GM19463 (cell line): ENCODE measurements at regions not wholly inside any gene's neighbourhood (a gene's known extent, or its start where the extent isn't known, plus 50 kb on each side); places are given as distances from the start of the nearest gene placed in this dataset.
"Not testable (repeated sequence)": the region's sequence is repeated elsewhere in the genome, so short reads cannot be mapped to it uniquely, and the experiment has no call there.

Experiments used
- ATAC-seq: cut with Tn5 transposase; IDR thresholded peaks from one replicate; pipeline ENCODE4 v1.9.1; 2021; ENCODE audit warnings: mild to moderate bottlenecking, moderate library complexity; ENCODE audit not compliant: unreplicated experiment

DNA sequence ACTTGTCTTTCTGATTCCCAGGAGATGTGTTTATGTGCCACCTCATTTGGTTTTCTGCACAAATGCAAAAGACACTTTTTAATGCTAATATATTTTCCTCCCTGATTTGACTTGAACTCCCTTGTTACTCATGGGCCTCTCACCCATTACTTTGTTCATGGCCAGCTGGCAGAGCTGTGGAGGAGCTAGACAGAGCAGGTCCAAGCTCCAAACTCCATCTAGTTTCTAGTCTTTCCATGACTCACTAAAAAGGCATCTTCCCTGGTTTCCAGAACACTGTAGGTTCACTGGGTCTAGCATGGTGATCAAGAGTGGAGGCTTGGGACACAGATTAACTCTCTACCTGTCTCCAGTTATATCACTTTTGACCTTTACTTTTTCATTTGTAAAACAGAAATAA lies 161.0 kb upstream of the SLC28A3 start:
- no peak for ATAC-seq

DNA sequence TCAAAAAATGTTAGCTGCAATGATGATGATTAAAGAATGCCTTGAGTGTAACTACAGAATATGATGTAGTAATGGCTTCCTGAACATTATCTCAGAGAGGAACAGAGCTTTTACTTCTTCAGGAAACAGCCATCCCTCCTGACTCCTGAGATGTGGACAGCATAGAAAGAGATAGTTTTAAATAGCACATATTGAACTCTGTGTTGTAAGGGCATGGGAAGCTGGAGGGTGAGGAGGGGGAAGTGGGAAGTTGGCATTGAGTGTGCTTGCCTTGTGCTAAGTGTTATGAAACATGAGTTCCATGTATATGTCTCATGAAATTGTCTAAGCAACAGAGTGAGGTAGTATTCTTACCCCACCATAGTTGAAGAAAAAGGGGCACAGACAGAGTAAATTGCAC lies 161.5 kb upstream of the SLC28A3 start:
- no peak for ATAC-seq

DNA sequence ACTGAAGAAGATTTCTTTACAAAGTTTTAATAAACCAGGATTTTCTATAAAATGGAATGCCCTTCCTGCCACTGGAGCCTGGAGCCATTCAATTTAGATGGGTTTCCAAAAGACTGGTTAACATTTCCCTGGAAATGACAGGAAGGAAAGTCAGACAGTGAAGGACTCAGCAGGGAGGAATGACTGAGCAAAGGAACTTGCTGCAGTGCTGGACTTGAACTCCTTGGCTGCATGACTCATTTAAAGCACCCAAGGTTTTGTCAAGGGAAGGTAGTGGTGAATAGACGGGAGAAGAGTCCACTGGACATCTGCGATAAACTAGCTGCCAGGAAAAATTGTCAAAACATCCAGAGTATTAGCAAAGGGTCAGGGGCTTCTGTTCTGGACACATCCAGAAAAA lies 163.8 kb upstream of the SLC28A3 start:
- no peak for ATAC-seq

DNA sequence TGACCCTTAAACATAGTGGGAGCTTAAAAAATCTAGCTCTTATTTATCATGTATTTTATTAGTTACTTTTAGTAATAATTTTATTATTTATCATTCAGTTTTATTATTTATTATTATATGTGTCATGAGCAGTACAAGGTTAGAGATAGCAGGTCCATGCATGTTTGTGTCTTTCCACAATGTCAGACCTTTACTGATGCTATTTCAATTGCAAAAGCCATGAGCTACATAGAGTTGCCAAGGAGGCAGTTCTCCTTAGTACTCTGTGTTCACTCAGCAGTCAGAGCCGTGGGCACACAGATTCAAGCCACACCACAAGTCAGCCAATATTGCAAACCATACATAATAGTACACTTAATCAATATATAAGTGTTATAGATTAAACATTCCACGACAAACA lies 157.9 kb upstream of the NTRK2 start:
- no peak for ATAC-seq

DNA sequence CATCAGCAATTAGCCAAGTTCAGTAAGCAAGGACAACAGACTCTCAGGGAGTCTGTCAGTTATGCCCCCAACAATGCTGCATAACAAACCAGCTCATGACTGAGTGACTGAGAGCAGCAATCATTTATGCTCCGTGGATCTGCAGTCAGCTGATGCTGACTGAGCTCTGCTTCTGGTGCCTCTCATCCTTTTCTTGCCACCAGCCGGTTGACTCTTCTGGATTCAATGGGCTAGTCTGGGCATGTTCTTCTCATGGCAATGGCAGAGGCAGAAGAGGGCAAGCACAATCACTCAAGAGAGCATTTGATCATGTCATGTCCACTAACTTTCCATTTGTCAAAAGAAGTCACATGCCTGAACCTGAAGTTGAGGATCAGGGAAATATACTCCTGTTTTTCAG lies 157.0 kb upstream of the NTRK2 start:
- no peak for ATAC-seq

DNA sequence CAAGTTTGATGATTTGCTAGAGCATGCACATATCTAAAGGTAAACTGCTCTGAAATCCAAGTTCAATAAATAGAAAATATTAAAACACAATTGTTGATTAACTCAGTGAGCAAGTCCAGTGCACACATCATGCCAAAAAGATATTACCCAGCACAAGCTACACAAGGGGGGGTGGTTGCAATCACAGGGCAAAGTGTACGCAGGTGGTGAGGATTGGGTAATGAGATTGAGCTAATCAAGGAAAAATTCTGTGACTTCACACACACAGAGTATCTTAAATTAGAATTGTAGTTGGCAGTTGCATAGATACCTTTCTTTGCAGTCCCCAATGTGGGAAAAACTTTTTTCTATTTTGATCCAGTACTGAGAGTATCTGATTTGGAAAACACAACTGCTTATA lies 156.1 kb upstream of the NTRK2 start:
- no peak for ATAC-seq

DNA sequence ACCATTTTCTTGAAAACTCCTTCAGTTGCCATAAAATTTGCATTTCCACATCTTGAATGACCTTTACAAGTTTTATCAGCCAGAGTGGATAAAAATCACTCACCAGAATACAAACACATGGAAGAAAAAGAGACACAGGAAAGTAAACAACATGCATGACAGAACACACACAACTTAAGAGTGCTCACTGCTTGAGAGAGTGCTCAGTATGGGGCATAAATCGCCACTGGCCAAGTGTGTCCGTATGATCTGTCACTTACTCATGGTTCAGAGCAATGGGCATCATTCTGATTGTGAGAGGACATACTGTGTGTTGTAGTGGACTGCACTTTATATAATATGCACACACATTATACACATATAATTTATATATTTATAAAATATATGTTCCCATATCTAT lies 155.6 kb upstream of the NTRK2 start:
- no peak for ATAC-seq

DNA sequence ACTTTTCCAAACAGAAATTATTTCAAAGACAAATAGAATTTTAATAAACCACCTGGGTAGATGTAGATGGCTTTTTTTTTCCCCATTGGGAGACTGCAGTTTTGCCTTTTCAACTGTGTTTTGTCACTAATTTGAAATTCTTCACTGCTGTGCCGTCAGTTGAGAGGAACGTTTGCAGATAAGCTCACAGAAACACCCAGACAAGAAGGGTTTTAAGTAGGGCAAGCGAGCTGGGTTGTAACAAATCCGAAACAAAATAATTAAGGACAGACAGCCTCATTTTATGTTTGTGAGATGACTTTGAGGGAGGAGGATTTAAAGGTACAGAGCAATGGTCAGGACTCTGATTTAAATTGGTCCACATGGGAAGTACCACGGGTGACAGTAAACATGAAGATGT lies 155.1 kb upstream of the NTRK2 start:
- no peak for ATAC-seq

DNA sequence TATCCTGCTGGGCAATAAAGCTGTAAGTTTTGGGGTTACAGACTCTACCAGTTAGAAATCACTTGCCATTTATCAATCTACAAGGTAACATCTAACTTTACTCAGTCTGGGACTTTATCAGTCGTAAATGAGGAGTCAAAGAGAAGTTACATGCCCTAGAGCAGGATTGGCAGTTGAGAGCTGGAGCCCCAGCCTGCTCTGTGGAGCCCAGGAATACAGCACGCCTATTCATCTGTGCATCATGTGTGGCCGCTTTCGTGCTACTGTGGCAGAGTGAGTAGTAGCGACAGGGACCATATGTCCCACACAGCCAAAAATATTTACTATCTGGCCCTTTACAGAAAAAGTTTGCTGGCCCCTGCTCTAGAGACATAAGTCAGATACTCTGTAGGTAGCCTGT lies 152.5 kb upstream of the NTRK2 start:
- ATAC-seq = no peak

DNA sequence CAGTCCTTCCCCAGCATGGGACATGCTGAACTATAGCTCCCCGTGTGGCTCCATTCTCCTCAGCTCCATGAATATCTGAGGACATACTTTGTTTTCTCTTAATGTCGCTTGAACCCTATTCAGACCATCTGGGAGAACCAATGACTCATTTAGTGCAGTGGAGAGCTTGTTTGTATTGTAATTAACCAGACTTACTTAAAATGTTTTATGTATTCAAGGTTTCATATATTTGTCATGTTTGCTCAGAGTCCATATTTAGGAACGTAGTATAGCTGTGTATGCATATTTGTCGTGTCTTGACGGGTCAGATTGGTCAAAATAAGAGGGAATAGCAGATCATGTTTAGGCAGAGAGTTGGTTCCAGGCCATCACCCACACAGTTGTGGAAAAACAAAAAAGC lies 150.1 kb upstream of the NTRK2 start:
- no peak for ATAC-seq

DNA sequence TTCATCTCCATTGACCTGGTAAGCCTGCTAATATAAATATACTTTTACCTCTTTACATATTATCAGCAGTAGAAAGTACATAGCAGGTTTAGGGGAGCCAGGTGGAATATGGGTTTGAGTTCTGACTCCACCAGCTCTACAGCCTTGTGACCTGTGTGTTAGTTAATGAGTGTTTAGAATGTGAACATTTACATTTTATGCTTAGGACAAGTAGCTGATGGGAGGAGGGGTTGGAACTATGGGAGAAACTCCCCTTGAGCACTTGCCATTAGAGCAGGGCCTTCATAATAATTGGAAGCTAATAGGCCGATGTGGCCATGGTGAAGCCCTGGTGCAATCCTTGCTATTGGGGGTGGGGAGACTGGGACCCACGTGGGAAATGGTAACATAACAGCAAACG lies 148.3 kb upstream of the NTRK2 start:
- ATAC-seq = no peak

DNA sequence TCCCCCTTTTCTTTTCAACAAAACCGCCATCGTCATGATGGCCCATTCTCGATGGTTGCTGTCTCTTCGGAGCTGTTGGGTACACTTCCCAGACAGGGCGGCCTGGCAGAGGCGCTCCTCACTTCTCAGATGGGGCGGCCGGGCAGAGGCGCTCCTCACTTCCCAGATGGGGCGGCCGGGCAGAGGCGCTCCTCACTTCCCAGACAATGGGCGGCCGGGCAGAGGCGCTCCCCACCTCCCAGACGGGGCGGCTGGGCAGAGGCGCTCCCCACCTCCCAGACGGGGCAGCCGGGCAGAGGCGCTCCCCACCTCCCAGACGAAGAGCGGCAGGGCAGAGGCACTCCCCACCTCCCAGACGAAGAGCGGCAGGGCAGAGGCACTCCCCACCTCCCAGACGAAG lies 143.3 kb upstream of the NTRK2 start:
- ATAC-seq = not testable (repeated sequence)

DNA sequence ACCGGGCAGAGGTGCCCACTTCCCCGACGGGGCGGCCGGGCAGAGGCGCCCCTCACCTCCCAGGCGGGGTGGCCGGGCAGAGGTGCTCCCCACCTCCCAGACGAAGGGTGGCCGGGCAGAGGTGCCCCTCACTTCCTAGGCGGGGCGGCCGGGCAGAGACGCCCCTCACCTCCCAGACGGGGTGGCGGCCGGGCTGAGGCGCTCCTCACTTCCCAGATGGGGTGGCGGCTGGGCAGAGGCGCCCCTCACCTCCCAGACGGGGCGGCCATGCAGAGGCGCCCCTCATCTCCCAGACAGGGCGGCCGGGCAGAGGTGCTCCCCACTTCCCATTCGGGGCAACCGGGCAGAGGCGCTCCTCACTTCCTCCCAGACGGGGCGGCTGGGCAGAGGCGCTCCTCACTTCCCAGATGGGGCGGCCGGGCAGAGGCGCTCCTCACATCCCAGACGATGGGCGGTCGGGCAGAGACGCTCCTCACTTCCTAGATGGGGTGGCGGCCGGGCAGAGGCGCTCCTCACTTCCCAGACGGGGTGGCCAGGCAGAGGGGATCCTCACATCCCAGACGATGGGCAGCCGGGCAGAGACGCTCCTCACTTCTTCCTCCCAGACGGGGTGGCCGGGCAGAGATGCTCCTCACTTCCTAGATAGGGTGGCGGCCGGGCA lies 142.3 kb upstream of the NTRK2 start:
- not testable (repeated sequence) for ATAC-seq

DNA sequence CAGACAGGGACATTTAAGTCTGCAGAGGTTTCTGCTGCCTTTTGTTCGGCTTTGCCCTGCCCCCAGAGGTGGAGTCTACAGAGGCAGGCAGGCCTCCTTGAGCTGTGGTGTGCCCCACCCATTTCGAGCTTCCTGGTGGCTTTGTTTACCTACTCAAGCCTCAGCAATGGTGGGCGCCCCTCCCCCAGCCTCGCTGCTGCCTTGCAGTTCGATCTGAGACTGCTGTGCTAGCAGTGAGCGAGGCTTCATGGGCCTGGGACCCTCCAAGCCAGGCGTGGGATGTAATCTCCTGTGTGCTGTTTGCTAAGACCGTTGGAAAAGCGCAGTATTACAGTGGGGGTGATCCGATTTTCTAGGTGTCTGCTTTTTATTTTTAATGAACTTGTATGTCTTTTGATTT lies 133.6 kb upstream of the NTRK2 start:
- not testable (repeated sequence) for ATAC-seq

DNA sequence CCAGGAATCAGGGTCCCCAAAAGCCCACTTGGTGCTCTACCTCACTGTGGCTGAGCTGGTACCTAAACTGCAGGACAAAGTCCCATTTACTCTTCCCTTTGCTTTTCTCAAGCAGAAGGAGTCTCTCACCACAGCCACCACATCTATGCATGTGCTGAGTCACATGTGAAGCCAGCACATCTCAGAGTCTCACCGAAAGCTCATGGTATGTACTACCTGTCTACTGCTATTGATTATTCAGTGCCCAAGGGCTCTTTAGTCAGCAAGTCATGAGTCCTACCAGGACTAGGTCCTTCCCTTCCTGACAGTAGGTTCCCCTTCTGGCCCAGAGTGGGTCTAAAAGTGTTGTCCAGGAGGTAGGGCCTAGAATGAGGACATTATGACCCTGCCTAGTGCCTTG lies 130.7 kb upstream of the NTRK2 start:
- ATAC-seq = no peak

DNA sequence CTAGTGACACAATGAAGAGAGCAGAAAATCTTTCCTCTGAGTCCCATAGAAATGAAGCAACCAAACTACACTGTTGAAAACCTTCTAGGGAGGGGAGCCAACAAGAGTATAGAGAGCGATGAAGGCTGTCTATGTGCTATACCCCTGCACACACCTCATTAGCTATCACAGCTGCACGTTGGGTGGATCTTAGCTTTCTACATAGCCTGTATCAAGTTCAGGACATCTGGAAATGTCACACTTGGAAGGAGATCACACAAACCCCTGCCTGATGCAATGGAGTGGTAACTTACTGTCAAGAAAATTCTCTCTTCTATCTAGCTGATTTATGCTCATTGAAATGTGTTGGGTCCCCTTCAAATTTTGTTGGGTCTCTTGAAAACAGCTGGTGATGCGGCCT lies 127.0 kb upstream of the NTRK2 start:
- ATAC-seq = no peak

DNA sequence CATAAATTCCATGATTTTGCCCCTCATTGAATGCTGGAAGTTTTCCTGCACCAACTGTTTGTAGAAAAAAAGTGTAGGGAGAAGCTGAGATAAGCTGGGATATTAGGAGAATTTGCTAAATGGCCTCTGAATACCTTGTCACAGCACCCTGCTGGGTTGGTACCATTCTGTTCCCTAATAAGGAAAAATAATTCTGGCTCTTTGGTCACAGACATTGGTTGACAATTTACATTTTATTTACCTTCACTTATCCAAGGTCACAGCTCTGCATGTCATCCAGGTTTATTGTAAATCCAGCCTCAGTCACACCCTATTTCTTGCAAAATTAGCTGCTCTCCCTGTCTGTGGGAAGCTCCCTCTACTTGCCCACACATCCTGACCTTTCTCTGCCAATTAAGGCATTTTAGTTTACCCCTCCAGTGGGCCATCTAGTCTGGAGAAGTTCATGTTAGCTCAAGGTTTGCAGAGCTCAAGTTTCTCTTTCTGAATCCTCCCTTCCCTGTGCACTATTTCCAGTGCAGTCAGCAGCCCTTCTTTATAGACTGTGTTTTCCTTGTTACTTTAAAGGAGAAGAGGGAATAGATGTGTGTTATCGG lies 115.4 kb upstream of the NTRK2 start:
- no peak for ATAC-seq

DNA sequence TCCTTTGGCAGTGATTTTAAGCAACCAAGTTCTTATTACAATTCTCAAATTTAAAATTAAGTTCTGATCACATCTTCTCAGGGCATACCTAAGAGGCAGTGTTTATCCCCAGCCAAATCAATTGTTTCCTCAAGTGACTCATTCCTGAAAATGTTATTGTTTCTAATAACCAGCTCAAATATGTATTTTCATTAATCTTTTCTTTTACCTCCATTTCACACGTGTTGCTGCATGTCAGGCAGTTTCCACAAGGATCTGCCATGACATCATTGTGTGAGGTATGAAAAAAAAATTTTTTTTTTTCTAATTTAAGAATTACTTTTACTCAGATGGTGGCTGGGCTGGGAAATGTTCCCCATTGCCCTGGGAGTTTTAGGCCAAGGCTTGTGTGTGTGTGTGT lies 113.0 kb upstream of the NTRK2 start:
- ATAC-seq = no peak

DNA sequence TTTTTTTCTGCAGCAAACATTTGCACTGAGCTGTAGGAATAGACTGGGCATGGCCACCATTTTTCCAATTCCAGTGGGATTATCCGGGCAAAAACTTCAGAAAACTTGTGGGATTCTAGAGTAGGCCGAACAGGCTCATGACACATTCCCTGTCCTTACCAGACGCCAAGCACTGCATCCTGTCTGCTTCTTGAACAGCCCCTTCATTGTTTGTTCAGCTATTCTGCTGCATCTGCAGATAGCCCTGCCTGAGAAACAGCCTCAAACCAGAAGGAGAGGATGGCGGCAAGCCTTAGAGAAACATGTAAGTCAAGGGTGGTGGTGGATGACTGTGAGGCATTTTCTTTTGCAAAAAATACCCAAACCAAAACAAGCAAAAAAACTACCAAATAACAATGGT lies 111.8 kb upstream of the NTRK2 start:
- ATAC-seq = no peak

DNA sequence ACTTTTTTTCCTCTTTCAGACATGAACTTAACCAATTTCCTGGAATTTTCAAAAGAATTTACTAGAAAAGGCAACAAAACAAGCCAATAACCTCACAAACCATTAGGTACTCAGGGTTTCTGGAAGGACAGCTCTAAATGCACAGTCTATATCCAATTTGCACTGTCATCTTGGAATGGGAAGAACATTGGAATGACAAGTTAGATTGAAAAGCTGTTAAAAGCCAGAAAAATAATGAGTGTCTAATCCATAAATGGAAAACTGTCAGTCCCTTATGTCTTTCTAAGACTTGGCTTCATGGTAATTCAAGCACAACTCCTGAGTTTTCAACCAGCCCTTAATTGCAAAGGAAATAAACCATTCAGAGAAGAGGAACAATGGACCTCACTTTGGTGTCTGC lies 105.8 kb upstream of the NTRK2 start:
- ATAC-seq = no peak

DNA sequence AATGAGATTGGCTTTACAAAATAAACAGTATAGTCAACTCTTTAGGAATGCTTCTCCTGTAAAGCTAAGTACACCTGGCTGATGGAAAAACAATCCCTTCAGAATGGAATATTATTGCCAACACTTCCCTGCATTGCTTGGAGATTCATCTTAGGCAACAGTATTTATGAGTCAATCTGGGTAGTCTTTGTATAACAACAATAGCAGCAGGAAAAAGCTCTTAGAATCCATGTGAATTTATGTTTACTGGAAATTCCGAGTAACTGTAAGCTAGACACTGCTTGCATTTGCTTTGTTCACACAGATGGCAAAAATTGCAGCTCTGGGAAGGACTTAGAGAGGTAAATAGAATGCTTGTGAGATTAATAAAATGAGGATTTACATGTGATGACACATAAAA lies 101.7 kb upstream of the NTRK2 start:
- ATAC-seq = no peak

DNA sequence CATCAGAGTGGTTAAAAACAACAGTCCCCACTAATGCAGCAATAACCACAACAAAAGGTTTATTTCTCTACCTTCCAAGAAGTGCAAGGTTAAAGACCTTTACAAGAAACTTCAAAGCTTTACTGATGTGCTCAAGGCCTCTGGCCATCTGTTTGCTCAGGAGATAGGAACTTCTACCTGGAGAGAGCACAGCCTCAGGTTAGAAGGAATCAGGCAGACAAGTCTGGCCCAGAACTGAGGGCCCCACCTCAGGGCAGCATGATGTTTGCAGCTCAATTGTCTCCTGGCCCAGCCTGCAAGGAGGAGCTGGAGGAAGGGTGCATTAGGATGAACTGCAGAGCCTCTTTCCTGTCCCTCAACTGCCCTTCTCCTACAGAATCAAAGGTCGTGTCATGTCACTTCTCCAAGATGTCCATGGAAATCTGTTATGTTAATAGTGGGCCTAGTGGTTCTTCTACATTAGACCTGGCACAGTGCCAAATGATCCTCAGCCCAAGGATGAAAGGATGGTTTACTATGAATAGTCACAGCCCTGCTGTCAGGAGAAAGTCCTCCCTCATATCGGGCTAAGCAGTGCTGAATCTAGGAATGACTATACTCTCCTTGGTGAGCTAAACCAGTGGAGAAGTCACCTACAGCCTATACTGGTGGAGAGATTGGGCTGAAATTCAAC lies 98.9 kb upstream of the NTRK2 start:
- ATAC-seq = no peak

DNA sequence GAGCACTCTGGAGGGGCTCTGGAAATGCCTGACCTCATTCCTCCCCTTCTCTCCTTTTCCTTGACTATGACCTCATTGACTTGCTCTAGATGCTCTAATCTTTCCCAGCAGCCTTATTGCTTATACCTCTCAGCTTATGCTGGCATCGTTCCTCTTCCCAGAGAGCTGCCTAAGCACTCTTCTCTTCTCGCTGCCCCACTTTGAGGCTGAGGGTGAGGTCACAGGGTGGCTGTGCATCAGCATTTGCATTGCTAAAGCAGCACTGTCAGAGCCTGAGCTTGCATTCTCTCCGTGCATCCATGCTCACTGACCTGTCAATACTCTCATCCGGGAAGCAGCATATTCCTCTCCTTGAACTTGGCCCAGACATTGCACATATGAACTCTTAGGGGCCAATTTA lies 96.4 kb upstream of the NTRK2 start:
- ATAC-seq = no peak
